PC-9 (cell line): ENCODE measurements at regions not wholly inside any gene's neighbourhood (a gene's known extent, or its start where the extent isn't known, plus 50 kb on each side); places are given as distances from the start of the nearest gene placed in this dataset.

Source experiments
- EZH2 ChIP-seq: fragments of 200-600 bp; sonication (generic); IDR thresholded peaks from 2 replicates; pipeline ENCODE4 v1.8.0; 2017; ENCODE audit warnings: antibody characterized with exemption, low read depth
- TF ChIP-seq, protein P1 (sequence below): fragments of 200-600 bp; sonication (generic); conservative IDR thresholded peaks from 2 replicates; pipeline ENCODE4 v1.6.1; 2017; ENCODE audit warnings: mixed run types, antibody characterized with exemption, mild to moderate bottlenecking, moderate library complexity

DNA sequence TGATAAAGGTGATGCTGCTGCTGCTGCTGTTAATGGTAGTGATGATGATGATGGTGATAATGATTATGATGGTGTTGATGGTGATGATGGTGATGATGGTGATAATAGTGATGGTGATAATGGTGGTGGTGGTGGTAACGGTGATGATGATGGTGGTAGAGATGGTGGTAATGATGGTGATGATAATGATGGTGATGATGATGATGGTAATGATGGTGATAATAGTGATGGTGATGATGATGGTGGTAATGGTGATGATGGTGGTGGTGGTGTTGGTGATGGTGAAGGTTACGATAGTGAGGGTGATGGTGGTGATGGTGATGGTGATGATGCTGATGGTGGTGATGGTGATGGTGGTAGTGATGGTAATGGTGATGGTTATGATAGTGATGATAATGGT lies 132.3 kb downstream of the TFAP2C start:
- TF ChIP-seq, protein P1, sequence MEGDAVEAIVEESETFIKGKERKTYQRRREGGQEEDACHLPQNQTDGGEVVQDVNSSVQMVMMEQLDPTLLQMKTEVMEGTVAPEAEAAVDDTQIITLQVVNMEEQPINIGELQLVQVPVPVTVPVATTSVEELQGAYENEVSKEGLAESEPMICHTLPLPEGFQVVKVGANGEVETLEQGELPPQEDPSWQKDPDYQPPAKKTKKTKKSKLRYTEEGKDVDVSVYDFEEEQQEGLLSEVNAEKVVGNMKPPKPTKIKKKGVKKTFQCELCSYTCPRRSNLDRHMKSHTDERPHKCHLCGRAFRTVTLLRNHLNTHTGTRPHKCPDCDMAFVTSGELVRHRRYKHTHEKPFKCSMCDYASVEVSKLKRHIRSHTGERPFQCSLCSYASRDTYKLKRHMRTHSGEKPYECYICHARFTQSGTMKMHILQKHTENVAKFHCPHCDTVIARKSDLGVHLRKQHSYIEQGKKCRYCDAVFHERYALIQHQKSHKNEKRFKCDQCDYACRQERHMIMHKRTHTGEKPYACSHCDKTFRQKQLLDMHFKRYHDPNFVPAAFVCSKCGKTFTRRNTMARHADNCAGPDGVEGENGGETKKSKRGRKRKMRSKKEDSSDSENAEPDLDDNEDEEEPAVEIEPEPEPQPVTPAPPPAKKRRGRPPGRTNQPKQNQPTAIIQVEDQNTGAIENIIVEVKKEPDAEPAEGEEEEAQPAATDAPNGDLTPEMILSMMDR, result no peak
- TF ChIP-seq EZH2, result no peak
